HG02798 (cell line): ENCODE measurements at regions not wholly inside any gene's neighbourhood (a gene's known extent, or its start where the extent isn't known, plus 50 kb on each side); places are given as distances from the start of the nearest gene placed in this dataset.
"Not testable (repeated sequence)": the region's sequence is repeated elsewhere in the genome, so short reads cannot be mapped to it uniquely, and the experiment has no call there.

Experiments used
- ATAC-seq: cut with Tn5 transposase; IDR thresholded peaks from one replicate; pipeline ENCODE4 v1.9.1; 2021; ENCODE audit warnings: mild to moderate bottlenecking; ENCODE audit not compliant: unreplicated experiment, poor library complexity

GRCh38 chr18:29821544-29821943 is 1221.0 kb downstream of the DSC3 start:
- ATAC-seq, result no peak

GRCh38 chr18:29811519-29811918 is 1231.0 kb downstream of the DSC3 start:
- no peak for ATAC-seq

- no peak for ATAC-seq
These were observed 1261.7 kb downstream of the DSC3 start for GRCh38 chr18:29780816-29781215.

GRCh38 chr18:29779096-29779495 is 1263.4 kb downstream of the DSC3 start:
- ATAC-seq, result no peak

- ATAC-seq, result no peak
These were observed 1289.2 kb downstream of the DSC3 start for GRCh38 chr18:29753379-29753778.

- no peak for ATAC-seq
These were observed 1292.8 kb downstream of the DSC3 start for GRCh38 chr18:29749704-29750103.

GRCh38 chr18:29741461-29741860 is 1301.1 kb downstream of the DSC3 start:
- no peak for ATAC-seq

GRCh38 chr18:29737620-29738019 is 1304.9 kb downstream of the DSC3 start:
- no peak for ATAC-seq

- no peak for ATAC-seq
These were observed 1305.4 kb downstream of the DSC3 start for GRCh38 chr18:29737190-29737589.

- no peak for ATAC-seq
These were observed 1312.5 kb downstream of the DSC3 start for GRCh38 chr18:29730073-29730472.

- ATAC-seq, result no peak
These were observed 1315.9 kb downstream of the DSC3 start for GRCh38 chr18:29726646-29727045.

GRCh38 chr18:29723486-29723885 is 1319.1 kb downstream of the DSC3 start:
- ATAC-seq, result not testable (repeated sequence)

GRCh38 chr18:29715960-29716359 is 1326.6 kb downstream of the DSC3 start:
- ATAC-seq, result not testable (repeated sequence)

GRCh38 chr18:29712785-29713184 is 1329.8 kb downstream of the DSC3 start:
- no peak for ATAC-seq

GRCh38 chr18:29711932-29712331 is 1330.6 kb downstream of the DSC3 start:
- no peak for ATAC-seq

GRCh38 chr18:29693334-29693733 is 1349.2 kb downstream of the DSC3 start:
- ATAC-seq, result no peak

- ATAC-seq, result no peak
These were observed 1361.0 kb downstream of the DSC3 start for GRCh38 chr18:29681578-29681977.

- ATAC-seq, result no peak
These were observed 1378.1 kb downstream of the DSC3 start for GRCh38 chr18:29664278-29665036.

- ATAC-seq, result no peak
These were observed 1380.6 kb downstream of the DSC3 start for GRCh38 chr18:29661924-29662323.

GRCh38 chr18:29660777-29661176 is 1381.8 kb downstream of the DSC3 start:
- ATAC-seq, result no peak

GRCh38 chr18:29653671-29654215 is 1388.8 kb downstream of the DSC3 start:
- ATAC-seq, result no peak

- ATAC-seq, result no peak
These were observed 1389.7 kb downstream of the DSC3 start for GRCh38 chr18:29652797-29653196.
